HEK293 (cell line): ENCODE measurements at regions not wholly inside any gene's neighbourhood (a gene's known extent, or its start where the extent isn't known, plus 50 kb on each side); places are given as distances from the start of the nearest gene placed in this dataset.

Experiments
- CTCF ChIA-PET: fragments of 350-600 bp; formaldehyde crosslinking; extraction: SDS; loops from one replicate; lab custom pipeline; 2021; ENCODE audit warnings: antibody characterized with exemption; lab: Yijun Ruan, JAX
- POLR2A ChIA-PET: fragments of 300-600 bp; formaldehyde crosslinking; extraction: SDS; loops from one replicate; lab custom pipeline; 2020; ENCODE audit warnings: antibody characterized with exemption, inconsistent platforms; lab: Yijun Ruan, JAX
- H3K27ac ChIP-seq: fragments of 200-500 bp; sonication (Bioruptor generic); 2 replicates; pipeline ENCODE4 v1.5.1; 2014; ENCODE audit warnings: low read depth, low read length, control low read depth, inconsistent platforms; ENCODE audit errors: extremely low read depth
- H3K36me3 ChIP-seq, 2 experiments: fragments of 200-500 bp in 1 of 2; sonication (Bioruptor generic) in 1 of 2; 1 replicate in 1 of 2; 2 replicates in 1 of 2; pipeline ENCODE4 v1.5.1; 2014 to 2017; ENCODE audit warnings: inconsistent platforms in 2 of 2, low read length in 2 of 2; ENCODE audit not compliant: control insufficient read depth in 2 of 2, insufficient read depth in 1 of 2
- H3K4me1 ChIP-seq: fragments of 200-500 bp; sonication (Bioruptor generic); 2 replicates; pipeline ENCODE4 v1.5.1; 2014; ENCODE audit warnings: mild to moderate bottlenecking, low read length, inconsistent platforms; ENCODE audit not compliant: control insufficient read depth, insufficient read depth
- H3K4me3 ChIP-seq: 2 replicates; pipeline ENCODE4 v1.5.1; 2011; ENCODE audit warnings: low read depth, mild to moderate bottlenecking, control low read depth, low read length, moderate library complexity
- H3K9me3 ChIP-seq: fragments of 200-500 bp; sonication (Bioruptor generic); 2 replicates; pipeline ENCODE4 v1.5.1; 2014; ENCODE audit warnings: low read depth, low read length, inconsistent platforms; ENCODE audit not compliant: control insufficient read depth, insufficient read depth
- BCL11B ChIP-seq: fragments of 450-650 bp; formaldehyde crosslinking; IDR thresholded peaks from 2 replicates; pipeline ENCODE4 v1.5.1; 2016; ENCODE audit warnings: low read depth, missing biosample characterization, missing genetic modification characterization
- KLF10 ChIP-seq: fragments of 450-650 bp; IDR thresholded peaks from 2 replicates; pipeline ENCODE4 v1.5.1; 2018; ENCODE audit warnings: missing biosample characterization, mild to moderate bottlenecking, missing genetic modification characterization
- PRDM2 ChIP-seq: fragments of 450-650 bp; formaldehyde crosslinking; IDR thresholded peaks from 2 replicates; pipeline ENCODE4 v1.5.1; 2016; ENCODE audit warnings: missing biosample characterization, missing genetic modification characterization, borderline replicate concordance
- REST ChIP-seq: fragments of 450-650 bp; formaldehyde crosslinking; IDR thresholded peaks from 2 replicates; pipeline ENCODE4 v1.5.1; 2016; ENCODE audit warnings: missing biosample characterization, missing genetic modification characterization
- ZFP3 ChIP-seq: fragments of 450-650 bp; formaldehyde crosslinking; IDR thresholded peaks from 2 replicates; pipeline ENCODE4 v1.5.1; 2016; ENCODE audit warnings: low read depth, missing biosample characterization, missing genetic modification characterization
- ZFP41 ChIP-seq: fragments of 450-650 bp; formaldehyde crosslinking; IDR thresholded peaks from 2 replicates; pipeline ENCODE4 v1.5.1; 2016; ENCODE audit warnings: missing biosample characterization, missing genetic modification characterization, borderline replicate concordance
- ZNF2 ChIP-seq: fragments of 450-650 bp; formaldehyde crosslinking; IDR thresholded peaks from 2 replicates; pipeline ENCODE4 v1.5.1; 2016; ENCODE audit warnings: missing biosample characterization, missing genetic modification characterization
- ZNF223 ChIP-seq: fragments of 450-650 bp; formaldehyde crosslinking; IDR thresholded peaks from 2 replicates; pipeline ENCODE4 v1.5.1; 2016; ENCODE audit warnings: missing biosample characterization, missing genetic modification characterization
- ZNF248 ChIP-seq: fragments of 450-650 bp; formaldehyde crosslinking; IDR thresholded peaks from 2 replicates; pipeline ENCODE4 v1.5.1; 2017; ENCODE audit warnings: missing biosample characterization, missing genetic modification characterization
- ZNF292 ChIP-seq: fragments of 450-650 bp; formaldehyde crosslinking; IDR thresholded peaks from 2 replicates; pipeline ENCODE4 v1.5.1; 2016; ENCODE audit warnings: low read depth, missing biosample characterization, missing genetic modification characterization, borderline replicate concordance
- ZNF398 ChIP-seq: fragments of 450-650 bp; formaldehyde crosslinking; IDR thresholded peaks from 2 replicates; pipeline ENCODE4 v1.5.1; 2017; ENCODE audit warnings: missing biosample characterization, missing genetic modification characterization
- ZNF433 ChIP-seq: fragments of 450-650 bp; formaldehyde crosslinking; IDR thresholded peaks from 2 replicates; pipeline ENCODE4 v1.5.1; 2016; ENCODE audit warnings: missing biosample characterization, missing genetic modification characterization, low read depth
- ZNF488 ChIP-seq: fragments of 450-650 bp; formaldehyde crosslinking; IDR thresholded peaks from 2 replicates; pipeline ENCODE4 v1.5.1; 2016; ENCODE audit warnings: missing biosample characterization, missing genetic modification characterization
- ZNF510 ChIP-seq: fragments of 450-650 bp; formaldehyde crosslinking; IDR thresholded peaks from 2 replicates; pipeline ENCODE4 v1.5.1; 2018; ENCODE audit warnings: mild to moderate bottlenecking, missing genetic modification characterization, missing biosample characterization; ENCODE audit not compliant: insufficient replicate concordance
- ZNF571 ChIP-seq: fragments of 450-650 bp; formaldehyde crosslinking; IDR thresholded peaks from 2 replicates; pipeline ENCODE4 v1.5.0; 2017; ENCODE audit warnings: missing biosample characterization, missing genetic modification characterization
- ZNF677 ChIP-seq: fragments of 450-650 bp; IDR thresholded peaks from 2 replicates; pipeline ENCODE4 v1.5.0; 2018; ENCODE audit warnings: missing biosample characterization, mild to moderate bottlenecking, missing genetic modification characterization, moderate library complexity
- ZNF785 ChIP-seq: fragments of 450-650 bp; formaldehyde crosslinking; IDR thresholded peaks from 2 replicates; pipeline ENCODE4 v1.5.1; 2016; ENCODE audit warnings: missing biosample characterization, missing genetic modification characterization
- ZNF830 ChIP-seq: fragments of 450-650 bp; IDR thresholded peaks from 2 replicates; pipeline ENCODE4 v1.5.0; 2018; ENCODE audit warnings: missing biosample characterization, missing genetic modification characterization, low read depth, mild to moderate bottlenecking, moderate library complexity

- Histone ChIP-seq H3K4me1 (no peaks in the 10 kb centered on the region), H3K9me3 (no peaks in the 10 kb centered on the region)
- ChIA-PET POLR2A (no interaction called here), CTCF (no interaction called here)
- no peak for TF ChIP-seq ZNF571
- no peak for TF ChIP-seq REST (tag by site-specific recombination)
- no peak for TF ChIP-seq ZNF488 (tag by site-specific recombination)
- TF ChIP-seq ZNF433 (tag by site-specific recombination), result no peak
- no peak for TF ChIP-seq KLF10 (tag by site-specific recombination)
- TF ChIP-seq ZFP3 (tag by site-specific recombination), result no peak
- TF ChIP-seq ZNF2, result no peak
- TF ChIP-seq PRDM2 (tag by site-specific recombination), result no peak
- no peak for TF ChIP-seq ZNF223 (tag by site-specific recombination)
- no peak for TF ChIP-seq ZNF677 (tag by site-specific recombination)
- no peak for TF ChIP-seq ZNF785
- TF ChIP-seq BCL11B (tag by site-specific recombination), result no peak
- no peak for TF ChIP-seq ZFP41 (tag by site-specific recombination)
- no peak for TF ChIP-seq ZNF830 (tag by site-specific recombination)
- TF ChIP-seq, all 188 proteins: peak for 0
- no peaks in the 10 kb centered on the region for H3K36me3 ChIP-seq
- no peak overlapping the region for H3K4me3 ChIP-seq
- H3K27ac ChIP-seq, result no peak overlapping the region
Measured at GRCh38 chr5:159669559-159669958, 246.7 kb upstream of the ADRA1B start.

- Histone ChIP-seq H3K9me3 (no peaks in the 10 kb centered on the region), H3K4me1 (no peaks in the 10 kb centered on the region), H3K36me3 (no peaks in the 10 kb centered on the region), H3K4me3 (no peak overlapping the region), H3K27ac (no peak overlapping the region)
- ChIA-PET POLR2A (no interaction called here), CTCF (interaction anchor here (0.6 to 1.3 kb wide), 2 partner anchors 54 to 243 kb away, joined by 4 read pairs; no protein-coding TSS in a partner anchor)
- TF ChIP-seq ZNF292 (tag by site-specific recombination), result no peak
- TF ChIP-seq ZNF248 (tag by site-specific recombination), result no peak
- TF ChIP-seq ZNF398 (tag by site-specific recombination), result no peak
- no peak for TF ChIP-seq ZNF510 (tag by site-specific recombination)
Measured at GRCh38 chr5:159671886-159672285, 244.4 kb upstream of the ADRA1B start.
